GM12891 (cell line): ENCODE measurements at regions not wholly inside any gene's neighbourhood (a gene's known extent, or its start where the extent isn't known, plus 50 kb on each side); places are given as distances from the start of the nearest gene placed in this dataset.

ENCODE experiments used
- POLR2A ChIP-seq: IDR thresholded peaks from 2 replicates; pipeline ENCODE4 v1.6.1; 2011; ENCODE audit warnings: low read depth, low read length, control low read depth
- POLR2AphosphoS5 ChIP-seq: IDR thresholded peaks from 2 replicates; pipeline ENCODE4 v1.6.1; 2011; ENCODE audit warnings: low read depth, low read length, control low read depth
- POU2F2 ChIP-seq: IDR thresholded peaks from 2 replicates; pipeline ENCODE4 v1.6.1; 2011; ENCODE audit warnings: low read depth, mild to moderate bottlenecking, control low read depth, low read length, moderate library complexity
- SPI1 ChIP-seq: IDR thresholded peaks from 2 replicates; pipeline ENCODE4 v1.6.1; 2011; ENCODE audit warnings: low read depth, low read length, control low read depth
- TAF1 ChIP-seq: IDR thresholded peaks from 2 replicates; pipeline ENCODE4 v1.6.1; 2011; ENCODE audit warnings: low read depth, low read length, control low read depth

DNA sequence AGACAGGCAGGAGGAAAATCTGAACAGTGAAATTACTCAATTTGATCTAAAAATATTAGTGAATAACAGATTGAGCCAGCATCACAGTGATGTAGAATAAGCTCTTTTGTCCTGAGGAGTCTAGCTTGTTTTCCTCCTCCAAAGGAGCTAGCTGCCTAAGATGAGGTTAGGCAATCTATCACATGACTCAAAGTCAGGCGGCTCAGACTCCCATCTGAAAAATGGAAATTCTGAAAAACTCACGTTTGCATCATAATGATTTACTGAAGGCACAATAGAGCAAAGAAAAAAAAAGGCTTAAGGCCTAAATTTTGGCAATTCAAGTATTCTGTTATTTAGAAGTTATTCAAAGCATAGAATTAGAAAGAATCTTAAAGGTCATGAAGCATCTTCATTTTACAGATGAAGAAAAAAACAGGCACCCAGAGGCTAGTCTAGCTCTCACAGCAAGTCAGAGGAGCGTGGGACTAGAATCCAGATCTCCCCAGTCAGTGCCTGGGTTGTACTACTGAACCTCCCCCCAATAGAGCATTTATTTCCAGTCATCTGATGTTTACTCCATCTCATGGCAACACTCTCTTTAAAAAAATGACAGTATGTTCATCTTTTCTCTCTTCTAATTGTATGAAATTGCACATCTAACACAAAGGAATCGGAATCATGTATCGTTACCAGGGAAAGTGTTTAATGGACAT, 62.5 kb upstream of the ATF3 start:
- TF ChIP-seq POLR2A (no peak), POLR2AphosphoS5 (no peak), TAF1 (no peak), POU2F2 (no peak), SPI1 (no peak)
